DMS53 treated with DMSO at 0.1 percent for 48 hours (cell line): ENCODE measurements at regions not wholly inside any gene's neighbourhood (a gene's known extent, or its start where the extent isn't known, plus 50 kb on each side); places are given as distances from the start of the nearest gene placed in this dataset.

ENCODE experiments used
- DNase-seq: peaks from one replicate; lab custom pipeline; 2025; ENCODE audit not compliant: unreplicated experiment; lab: John Stamatoyannopoulos, UW

GRCh38 chr1:72357411-72357810 lies 75.1 kb upstream of the NEGR1 start:
- no peak for DNase-seq

GRCh38 chr1:72355899-72356298 lies 73.6 kb upstream of the NEGR1 start:
- no peak for DNase-seq

GRCh38 chr1:72341661-72342060 lies 59.3 kb upstream of the NEGR1 start:
- DNase-seq: no peak

- no peak for DNase-seq
Measured at GRCh38 chr1:72336776-72337175, 54.4 kb upstream of the NEGR1 start.
